ENCODE measurements at regions not wholly inside any gene's neighbourhood (a gene's known extent, or its start where the extent isn't known, plus 50 kb on each side); places are given as distances from the start of the nearest gene placed in this dataset.

- peak; percentile 18 for DNase-seq (ENCODE audit: low read depth)
Measured at GRCh38 chr9:11931109-11931508, 762.1 kb upstream of the TYRP1 start.

- no peak for DNase-seq (ENCODE audit: low read depth)
Measured at GRCh38 chr9:11931751-11932150, 761.4 kb upstream of the TYRP1 start.

- DNase-seq (ENCODE audit: low read depth), result peak; percentile 24
Measured at GRCh38 chr9:11933926-11934325, 759.3 kb upstream of the TYRP1 start.

DNA sequence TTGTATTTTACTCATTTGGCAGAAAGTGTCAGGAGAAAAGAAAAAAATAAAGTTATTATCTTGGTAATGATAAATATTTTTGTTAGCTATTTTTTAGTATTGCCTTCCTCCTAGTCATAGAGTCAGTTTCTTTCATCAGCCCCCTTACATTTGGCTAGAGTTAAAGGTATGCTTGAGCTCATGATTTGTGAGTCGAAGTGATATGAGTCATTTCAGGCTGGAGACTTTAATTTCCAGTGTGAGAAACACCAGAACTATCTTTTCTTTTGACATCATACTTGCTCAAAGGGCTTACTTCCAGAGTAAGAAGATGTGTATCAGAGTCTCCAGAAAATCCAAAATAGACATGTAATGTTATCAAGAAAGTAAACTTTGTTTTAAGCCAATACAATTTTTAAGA, 746.7 kb upstream of the TYRP1 start:
- peak; percentile 38 for DNase-seq (ENCODE audit: low read depth)

GRCh38 chr9:11962327-11962726, 730.9 kb upstream of the TYRP1 start:
- DNase-seq (ENCODE audit: low read depth), result no peak

DNA sequence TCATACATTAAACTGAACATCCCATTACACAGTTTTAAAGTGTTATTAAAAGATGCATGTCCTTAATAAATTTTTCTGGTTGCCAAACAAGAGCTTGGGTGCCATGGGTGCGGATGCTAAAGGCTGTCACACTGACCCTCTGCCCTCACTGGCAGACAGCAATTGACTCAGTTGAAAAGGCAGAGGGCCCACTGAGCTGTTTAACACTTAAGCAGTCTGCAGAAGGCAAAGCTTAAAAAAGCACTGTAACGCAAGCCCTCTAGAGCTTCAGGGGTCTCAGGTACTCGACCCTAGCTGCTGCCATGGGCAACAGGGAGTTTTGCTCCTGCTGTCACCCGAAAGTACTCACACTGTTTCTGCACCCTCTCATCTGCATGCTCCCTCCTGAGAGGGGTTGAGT, 726.4 kb upstream of the TYRP1 start:
- no peak for DNase-seq (ENCODE audit: low read depth)

GRCh38 chr9:11968631-11969030, 724.6 kb upstream of the TYRP1 start:
- DNase-seq (ENCODE audit: low read depth), result no peak

- DNase-seq (ENCODE audit: low read depth), result no peak
Measured at GRCh38 chr9:11973011-11973410, 720.2 kb upstream of the TYRP1 start.

DNA sequence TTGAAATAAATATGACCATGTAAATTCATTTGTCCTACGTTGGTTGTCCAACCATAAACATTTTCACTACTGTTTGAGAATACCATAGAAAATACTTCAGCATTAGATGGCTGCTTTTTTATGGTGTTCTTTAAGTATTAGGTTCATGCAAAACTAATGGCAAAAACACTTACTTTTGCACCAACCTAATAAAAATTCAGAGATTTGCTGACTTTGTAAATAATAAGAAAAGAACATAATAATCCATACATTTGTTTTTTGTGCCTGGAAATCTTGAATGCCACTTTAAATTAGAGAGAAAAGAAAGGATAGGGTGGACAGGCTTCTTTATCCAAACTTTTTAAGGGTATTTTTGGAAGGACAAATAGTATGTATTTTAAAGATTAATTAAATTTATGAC, 719.7 kb upstream of the TYRP1 start:
- DNase-seq (ENCODE audit: low read depth), result no peak

- DNase-seq (ENCODE audit: low read depth), result no peak
Measured at GRCh38 chr9:11992866-11993265, 700.3 kb upstream of the TYRP1 start.

GRCh38 chr9:12014488-12014887, 678.7 kb upstream of the TYRP1 start:
- DNase-seq (ENCODE audit: low read depth), result no peak

GRCh38 chr9:12054235-12054634, 639.0 kb upstream of the TYRP1 start:
- no peak for DNase-seq (ENCODE audit: low read depth)

DNA sequence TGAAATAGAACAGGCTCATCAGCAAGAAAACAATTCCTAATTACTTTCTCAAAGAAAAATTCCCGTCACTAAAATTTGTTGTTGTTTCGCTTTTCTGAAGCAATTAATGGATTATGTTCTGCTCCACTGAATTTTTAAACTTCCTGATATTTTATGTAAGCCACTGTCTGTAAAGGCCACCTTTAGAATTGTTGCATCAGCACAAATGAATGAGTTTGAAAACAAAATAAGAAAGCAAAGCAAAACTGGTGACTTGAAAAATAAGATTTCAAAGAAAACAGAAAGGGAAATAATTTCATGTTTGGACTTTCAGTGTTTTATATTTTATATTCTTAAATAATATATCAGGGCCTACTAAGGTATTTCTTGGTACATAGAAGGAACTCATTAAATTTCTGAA, 636.3 kb upstream of the TYRP1 start:
- DNase-seq (ENCODE audit: low read depth), result no peak

GRCh38 chr9:12060067-12060466, 633.1 kb upstream of the TYRP1 start:
- DNase-seq (ENCODE audit: low read depth), result no peak

DNA sequence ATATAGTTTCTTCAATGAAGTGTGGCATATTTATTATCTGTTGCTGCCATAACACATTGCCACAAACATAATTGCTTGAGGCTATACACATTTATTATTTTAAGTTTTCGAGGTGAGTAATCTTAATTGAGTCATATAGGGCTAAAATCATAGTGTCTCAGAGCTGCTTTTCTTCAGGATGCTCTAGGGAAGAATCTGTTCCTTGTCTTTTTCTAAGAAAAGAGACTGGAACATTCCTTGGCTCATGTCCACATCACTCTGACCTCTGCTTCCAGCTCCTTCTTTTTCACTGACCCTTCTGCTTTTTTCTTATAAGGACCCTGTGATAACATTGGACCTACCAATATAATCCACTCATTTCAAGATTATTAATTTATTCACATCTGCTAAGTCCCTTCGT, 632.4 kb upstream of the TYRP1 start:
- no peak for DNase-seq (ENCODE audit: low read depth)

GRCh38 chr9:12065050-12065449, 628.1 kb upstream of the TYRP1 start:
- DNase-seq (ENCODE audit: low read depth), result no peak

DNA sequence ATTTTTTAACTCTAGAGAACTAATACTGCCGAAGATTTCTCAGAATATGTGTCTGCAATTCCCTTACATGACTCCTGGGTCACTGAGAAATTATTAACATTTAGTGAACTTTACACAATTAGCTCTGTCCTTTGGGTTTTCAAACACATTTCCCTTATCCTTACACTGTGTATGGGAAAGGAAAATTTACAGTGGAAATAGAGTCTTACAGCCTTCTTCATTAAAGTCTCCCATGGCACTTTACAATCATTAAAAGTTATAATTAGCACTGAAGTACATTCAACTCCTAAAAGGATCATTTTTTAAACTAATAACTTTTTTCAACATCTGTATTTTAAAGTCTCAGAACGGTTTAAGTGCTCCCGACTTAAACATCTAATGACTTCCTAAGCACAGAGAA, 627.5 kb upstream of the TYRP1 start:
- DNase-seq (ENCODE audit: low read depth), result no peak

- DNase-seq (ENCODE audit: low read depth), result no peak
Measured at GRCh38 chr9:12066455-12067035, 626.6 kb upstream of the TYRP1 start.

DNA sequence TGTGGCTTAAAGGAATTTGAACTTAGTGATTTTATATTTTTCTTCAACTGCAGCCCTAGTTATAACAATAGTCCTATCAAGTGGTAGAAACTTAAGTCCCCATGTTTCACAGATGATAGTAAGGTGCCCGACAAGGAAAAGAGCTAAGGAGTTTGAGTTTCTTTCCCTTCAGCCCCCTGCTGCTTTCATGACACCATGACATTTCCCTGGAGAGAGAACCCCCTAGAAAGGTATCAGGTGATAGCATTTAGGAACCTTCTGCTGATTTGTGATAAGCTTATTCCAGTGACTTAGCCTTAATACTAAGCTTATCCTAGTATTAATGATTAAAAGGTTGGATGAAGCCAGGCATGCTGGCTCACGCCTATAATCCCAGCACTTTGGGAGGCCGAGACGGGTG, 623.8 kb upstream of the TYRP1 start:
- DNase-seq (ENCODE audit: low read depth), result no peak

DNA sequence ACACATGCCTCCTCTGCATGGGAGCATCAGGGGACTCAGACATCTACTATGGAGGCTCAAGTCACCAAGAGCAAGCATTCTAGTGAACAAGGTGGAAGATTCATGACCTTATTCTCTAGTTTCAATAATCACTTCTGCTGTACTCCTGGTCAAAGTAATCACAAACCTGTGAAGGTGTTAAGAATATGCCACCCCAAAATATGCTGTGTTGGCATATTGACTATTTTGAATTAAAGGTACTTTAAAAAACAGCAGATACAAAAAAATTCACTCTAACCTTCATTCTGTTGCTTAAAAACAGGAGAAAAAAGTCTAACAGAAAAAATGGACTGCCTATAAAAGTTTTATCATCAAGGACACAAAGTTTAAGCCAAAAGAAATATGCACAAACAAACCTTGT, 607.8 kb upstream of the TYRP1 start:
- DNase-seq (ENCODE audit: low read depth), result no peak

GRCh38 chr9:12091865-12092527, 601.2 kb upstream of the TYRP1 start:
- no peak for DNase-seq (ENCODE audit: low read depth)

GRCh38 chr9:12094046-12094445, 599.1 kb upstream of the TYRP1 start:
- no peak for DNase-seq (ENCODE audit: low read depth)

GRCh38 chr9:12095931-12096330, 597.3 kb upstream of the TYRP1 start:
- no peak for DNase-seq (ENCODE audit: low read depth)

GRCh38 chr9:12133416-12133815, 559.8 kb upstream of the TYRP1 start:
- no peak for DNase-seq (ENCODE audit: low read depth)
